MM.1S (cell line): ENCODE measurements at regions not wholly inside any gene's neighbourhood (a gene's known extent, or its start where the extent isn't known, plus 50 kb on each side); places are given as distances from the start of the nearest gene placed in this dataset.

Experiments
- DNase-seq: peaks from one replicate; pipeline ENCODE4 v3.0.0-alpha.2; 2015
- H2AFZ ChIP-seq: fragments of 300-600 bp; sonication (generic); 2 replicates; pipeline ENCODE4 v1.6.0; 2016; ENCODE audit warnings: antibody characterized with exemption, low read length
- H3F3A ChIP-seq: fragments of 300-600 bp; sonication (generic); 2 replicates; pipeline ENCODE4 v1.6.1; 2016; ENCODE audit warnings: mild to moderate bottlenecking, antibody characterized with exemption, low read length, moderate library complexity, mixed read lengths; ENCODE audit not compliant: insufficient read depth
- H3K27ac ChIP-seq: fragments of 300-600 bp; sonication (generic); 2 replicates; pipeline ENCODE4 v1.5.1; 2016; ENCODE audit warnings: mild to moderate bottlenecking, low read length
- H3K27me3 ChIP-seq: fragments of 300-600 bp; sonication (generic); replicated peaks from 2 replicates; pipeline ENCODE4 v1.6.0; 2016; ENCODE audit warnings: low read length; ENCODE audit not compliant: insufficient read depth
- H3K36me3 ChIP-seq: fragments of 300-600 bp; sonication (generic); replicated peaks from 2 replicates; pipeline ENCODE4 v1.6.1; 2016; ENCODE audit warnings: mild to moderate bottlenecking, low read length, mixed read lengths; ENCODE audit not compliant: insufficient read depth
- H3K4me1 ChIP-seq: fragments of 300-600 bp; sonication (generic); 2 replicates; pipeline ENCODE4 v1.6.1; 2016; ENCODE audit warnings: low read length, mixed read lengths
- H3K4me2 ChIP-seq: fragments of 300-600 bp; sonication (generic); 2 replicates; pipeline ENCODE4 v1.6.0; 2016; ENCODE audit warnings: low read depth, low read length
- H3K4me3 ChIP-seq: fragments of 300-600 bp; sonication (generic); 2 replicates; pipeline ENCODE4 v1.5.1; 2016; ENCODE audit warnings: low read length, mixed read lengths
- H3K79me2 ChIP-seq: fragments of 300-600 bp; sonication (generic); 2 replicates; pipeline ENCODE4 v1.6.1; 2016; ENCODE audit warnings: mixed run types, low read length, mixed read lengths
- H3K9ac ChIP-seq: fragments of 300-600 bp; sonication (generic); 2 replicates; pipeline ENCODE4 v1.6.1; 2016; ENCODE audit warnings: low read length, mixed read lengths
- H3K9me2 ChIP-seq: fragments of 300-600 bp; sonication (generic); replicated peaks from 2 replicates; pipeline ENCODE4 v1.6.1; 2016; ENCODE audit warnings: mild to moderate bottlenecking, low read length, mixed read lengths; ENCODE audit not compliant: insufficient read depth
- H3K9me3 ChIP-seq: fragments of 300-600 bp; sonication (generic); replicated peaks from 2 replicates; pipeline ENCODE4 v1.6.1; 2016; ENCODE audit warnings: mild to moderate bottlenecking, low read length, mixed read lengths; ENCODE audit not compliant: insufficient read depth
- H4K20me1 ChIP-seq: fragments of 300-600 bp; sonication (generic); 2 replicates; pipeline ENCODE4 v1.6.1; 2016; ENCODE audit warnings: mild to moderate bottlenecking, low read length, moderate library complexity, mixed read lengths; ENCODE audit not compliant: insufficient read depth
- CTCF ChIP-seq: fragments of 300-600 bp; sonication (generic); IDR thresholded peaks from 2 replicates; pipeline ENCODE4 v1.5.1; 2016; ENCODE audit warnings: antibody characterized with exemption, low read length, mixed read lengths
- EZH2 ChIP-seq: fragments of 300-600 bp; sonication (generic); optimal IDR thresholded peaks from 2 replicates; pipeline ENCODE3; 2017; ENCODE audit warnings: low read depth, mild to moderate bottlenecking, antibody characterized with exemption, low read length, mixed read lengths
- EZH2phosphoT487 ChIP-seq: fragments of 300-600 bp; sonication (generic); IDR thresholded peaks from 2 replicates; pipeline ENCODE4 v1.6.1; 2018; ENCODE audit warnings: antibody characterized with exemption, low read length

GRCh38 chr1:191662051-191662450 lies 496.2 kb upstream of the RGS18 start:
- DNase-seq, result no peak
- H2AFZ ChIP-seq, result no peak overlapping the region
- H3K9me3 ChIP-seq, result no peaks in the 10 kb centered on the region
- H3F3A ChIP-seq, result no peaks in the 10 kb centered on the region
- H3K9me2 ChIP-seq, result no peaks in the 10 kb centered on the region
- H3K9ac ChIP-seq, result no peak overlapping the region
- no peak overlapping the region for H3K4me2 ChIP-seq
- H3K27ac ChIP-seq, result no peak overlapping the region
- H3K36me3 ChIP-seq, result no peaks in the 10 kb centered on the region
- H3K4me3 ChIP-seq, result no peak overlapping the region
- no peaks in the 10 kb centered on the region for H3K27me3 ChIP-seq
- H4K20me1 ChIP-seq, result no peaks in the 10 kb centered on the region
- no peaks in the 10 kb centered on the region for H3K79me2 ChIP-seq
- no peaks in the 10 kb centered on the region for H3K4me1 ChIP-seq
- no peak for TF ChIP-seq EZH2
- TF ChIP-seq EZH2phosphoT487, result no peak
- TF ChIP-seq CTCF, result no peak

GRCh38 chr1:191662746-191663145 lies 495.5 kb upstream of the RGS18 start:
- Histone ChIP-seq H3K9me3 (no peaks in the 10 kb centered on the region), H3K9me2 (no peaks in the 10 kb centered on the region), H3K36me3 (no peaks in the 10 kb centered on the region), H3K27me3 (no peaks in the 10 kb centered on the region), H2AFZ (no peak overlapping the region), H3K4me2 (no peak overlapping the region), H3K4me1 (no peaks in the 10 kb centered on the region), H3K79me2 (no peaks in the 10 kb centered on the region), H3F3A (no peaks in the 10 kb centered on the region), H4K20me1 (no peaks in the 10 kb centered on the region), H3K9ac (no peak overlapping the region), H3K4me3 (no peak overlapping the region), H3K27ac (no peak overlapping the region)
- DNase-seq, result no peak
- TF ChIP-seq EZH2phosphoT487 (no peak), EZH2 (no peak), CTCF (no peak)

- no peaks in the 10 kb centered on the region for H4K20me1 ChIP-seq
- peak; percentile 59 for DNase-seq
Observed at GRCh38 chr1:191668525-191668924, 489.7 kb upstream of the RGS18 start.

More at GRCh38 chr1:191668525-191668924, 489.7 kb upstream of the RGS18 start:
- Histone ChIP-seq H3K4me1 (peaks cover 7% of the 10 kb centered on the region; the same call in 1 of the 2 replicates), H3K36me3 (no peaks in the 10 kb centered on the region), H3F3A (no peaks in the 10 kb centered on the region), H3K27me3 (no peaks in the 10 kb centered on the region), H2AFZ (peak overlapping the region; percentile 13), H3K27ac (peak overlapping the region; percentile 28; the same call in 1 of the 2 replicates), H3K9me3 (no peaks in the 10 kb centered on the region), H3K79me2 (no peaks in the 10 kb centered on the region), H3K4me2 (peak overlapping the region; percentile 19; the same call in 1 of the 2 replicates), H3K4me3 (no peak overlapping the region; the same call in 1 of the 2 replicates), H3K9ac (no peak overlapping the region), H3K9me2 (no peaks in the 10 kb centered on the region)
- TF ChIP-seq CTCF (no peak), EZH2 (no peak), EZH2phosphoT487 (no peak)
